HUDEP-2 (cell line): ENCODE measurements at regions not wholly inside any gene's neighbourhood (a gene's known extent, or its start where the extent isn't known, plus 50 kb on each side); places are given as distances from the start of the nearest gene placed in this dataset.

Experiments used
- DNase-seq, 76 experiments: peaks; one replicate each; lab custom pipeline; 2025; ENCODE audit not compliant: unreplicated experiment in 76 of 76; lab: John Stamatoyannopoulos, UW

DNA sequence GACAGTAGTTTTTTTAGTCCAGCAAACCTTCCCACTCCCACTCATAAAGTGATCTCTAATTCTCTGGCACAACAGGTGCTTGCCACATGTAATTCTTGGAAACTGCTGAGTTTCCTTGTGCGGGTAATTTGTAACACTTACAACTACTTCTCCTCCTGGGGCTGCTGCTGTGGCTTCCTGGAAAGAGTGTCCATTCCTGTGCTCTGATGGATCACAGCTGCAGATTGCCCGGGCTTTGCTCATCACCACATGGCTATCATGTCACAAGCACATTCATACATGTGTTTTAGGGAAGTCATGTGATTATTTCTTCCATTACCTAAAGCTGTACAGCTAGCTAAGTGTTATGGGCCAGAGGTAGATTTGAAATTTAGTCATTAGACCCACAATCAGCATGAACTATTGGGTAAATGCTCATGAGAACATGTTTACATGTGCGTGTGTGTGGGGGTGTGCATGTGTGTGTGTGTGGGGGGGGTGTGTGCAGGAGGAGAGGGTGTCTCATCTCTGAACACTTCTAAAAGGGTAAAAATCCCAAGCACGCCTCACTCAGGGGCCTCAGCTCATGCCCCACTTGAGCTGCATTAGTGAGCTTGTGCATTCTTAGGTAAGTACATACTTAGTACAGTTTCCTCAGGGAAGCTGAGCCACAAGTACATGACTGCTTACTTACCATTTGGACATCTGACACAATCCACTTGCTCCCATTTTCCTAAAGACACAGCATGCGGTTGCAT lies 118.1 kb upstream of the CCDC112 start:
- DNase-seq = peak in 3 of 76 experiments; percentile 4 to 24 (median 8)

DNA sequence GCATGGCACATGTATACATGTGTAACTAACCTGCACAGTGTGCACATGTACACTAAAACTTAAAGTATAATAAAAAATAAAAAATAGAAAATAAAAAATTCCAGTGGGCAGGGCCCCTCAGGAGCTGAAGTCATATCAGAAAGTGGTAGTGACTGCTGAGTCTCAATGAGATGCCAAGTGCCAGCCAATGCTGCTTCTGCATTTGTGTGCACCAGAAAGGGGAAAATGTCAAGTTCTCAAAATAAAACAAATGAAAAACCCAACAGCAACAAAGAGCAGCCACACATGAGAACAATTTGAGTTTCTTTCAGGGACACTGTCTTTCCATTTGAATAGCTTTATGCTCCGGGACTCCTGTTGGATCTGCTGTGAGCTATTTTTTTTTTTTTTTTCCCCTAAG lies 117.2 kb upstream of the CCDC112 start:
- no peak for DNase-seq

DNA sequence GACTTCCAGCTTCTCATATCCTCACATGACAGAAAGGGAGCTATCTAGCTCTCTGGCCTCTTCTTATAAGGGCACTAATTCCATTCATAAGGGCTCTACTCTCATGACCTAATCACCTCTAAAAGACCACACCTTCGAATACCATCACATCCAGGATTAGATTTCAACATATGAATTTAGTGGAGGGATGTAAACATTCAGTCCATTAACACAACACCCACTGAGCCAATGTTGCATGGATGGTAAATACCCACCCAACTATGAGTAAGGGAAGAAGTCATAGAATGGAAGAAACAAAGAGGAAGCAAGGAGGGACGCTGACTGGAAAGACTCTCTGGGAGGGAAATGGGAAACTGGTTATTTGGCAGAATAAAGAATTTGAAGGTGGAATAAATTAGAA lies 112.6 kb upstream of the CCDC112 start:
- DNase-seq = no peak

DNA sequence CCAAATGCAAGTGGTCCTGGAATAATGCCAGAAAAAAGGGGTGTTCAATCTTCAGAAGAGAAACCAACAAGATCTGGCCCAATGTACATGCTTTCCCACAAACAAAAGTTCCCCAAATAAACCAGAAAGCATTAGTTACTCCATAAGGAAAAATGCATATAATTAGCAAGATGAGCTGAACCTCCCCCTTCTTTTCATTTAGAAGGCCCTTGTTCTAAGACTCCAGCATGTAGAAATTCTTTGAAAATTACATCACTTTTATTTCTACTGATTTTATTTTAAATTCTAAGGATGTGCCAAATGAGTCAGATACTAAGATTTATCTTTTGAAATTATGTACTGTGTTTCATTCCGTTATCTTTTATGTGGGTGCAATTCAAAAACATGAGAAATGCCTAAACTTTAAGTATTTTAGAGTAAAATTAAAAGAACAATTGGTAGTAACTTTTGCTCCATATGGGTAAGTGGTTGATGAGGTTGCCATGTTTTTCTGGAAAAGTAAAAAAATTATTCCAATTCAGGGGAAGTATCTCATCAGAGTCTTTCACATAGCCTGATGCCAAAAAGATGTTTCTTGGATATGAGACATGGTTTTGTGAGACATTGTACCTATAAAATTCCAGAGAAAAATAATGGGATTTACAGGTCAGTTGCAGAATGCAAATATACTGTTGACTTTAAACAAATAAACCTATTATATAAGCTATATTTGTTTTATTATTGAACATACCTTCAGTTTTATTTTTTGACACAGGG lies 106.5 kb upstream of the CCDC112 start:
- DNase-seq = no peak

DNA sequence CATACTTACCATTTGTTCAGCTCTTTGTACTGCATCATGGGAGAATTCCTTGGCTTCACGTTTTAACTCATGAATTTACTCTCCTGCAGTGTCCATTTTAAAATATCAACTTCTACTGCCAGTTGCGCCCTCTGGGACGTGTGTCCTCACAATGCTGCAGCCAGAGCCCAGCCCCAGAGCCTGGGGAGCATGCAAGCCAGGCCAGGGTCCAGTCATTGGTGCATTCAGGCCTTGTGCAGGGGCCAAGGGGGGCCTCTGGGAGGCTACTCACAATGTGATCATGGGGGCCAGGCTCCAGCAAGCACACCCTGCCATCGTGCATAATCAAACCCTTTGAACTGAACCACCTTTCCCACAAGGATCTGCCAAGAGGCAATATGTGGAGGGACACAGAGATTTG lies 105.6 kb upstream of the CCDC112 start:
- DNase-seq = no peak

DNA sequence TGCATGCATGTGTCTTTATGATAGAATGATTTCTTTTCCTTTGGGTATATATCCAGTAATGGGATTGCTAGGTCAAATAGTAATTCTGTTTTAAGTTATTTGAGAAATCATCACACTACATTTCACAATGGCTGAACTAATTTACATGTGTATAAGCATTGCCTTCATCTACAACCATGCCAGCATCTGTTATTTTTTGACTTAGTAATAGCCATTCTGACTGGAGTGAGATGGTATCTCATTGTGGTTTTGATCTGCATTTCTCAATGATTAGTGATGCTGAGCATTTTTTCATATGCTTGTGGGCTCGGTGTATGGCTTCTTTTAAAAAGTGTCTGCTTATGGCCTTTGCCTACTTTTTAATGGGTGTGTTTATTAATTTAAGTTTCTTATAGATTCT lies 102.3 kb upstream of the CCDC112 start:
- no peak for DNase-seq

DNA sequence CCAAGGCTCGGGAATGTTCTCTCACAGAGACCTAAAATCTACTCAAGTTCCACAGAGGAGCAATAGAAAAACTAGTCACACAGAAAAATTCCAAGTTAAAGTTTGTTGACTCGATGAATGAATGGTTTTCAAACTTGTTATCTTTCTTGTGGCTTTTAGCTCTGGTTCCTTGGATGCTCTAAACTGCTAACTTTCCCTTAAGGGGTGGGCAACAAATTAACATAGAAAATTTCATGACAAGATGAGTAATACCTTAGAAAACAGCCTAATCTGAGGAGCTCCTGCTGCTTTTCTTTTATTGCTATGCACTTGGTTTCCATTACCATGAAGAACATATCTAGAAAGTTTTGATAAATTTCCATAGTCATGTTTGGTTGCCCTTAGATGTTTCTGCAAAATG lies 100.2 kb upstream of the CCDC112 start:
- DNase-seq = no peak

DNA sequence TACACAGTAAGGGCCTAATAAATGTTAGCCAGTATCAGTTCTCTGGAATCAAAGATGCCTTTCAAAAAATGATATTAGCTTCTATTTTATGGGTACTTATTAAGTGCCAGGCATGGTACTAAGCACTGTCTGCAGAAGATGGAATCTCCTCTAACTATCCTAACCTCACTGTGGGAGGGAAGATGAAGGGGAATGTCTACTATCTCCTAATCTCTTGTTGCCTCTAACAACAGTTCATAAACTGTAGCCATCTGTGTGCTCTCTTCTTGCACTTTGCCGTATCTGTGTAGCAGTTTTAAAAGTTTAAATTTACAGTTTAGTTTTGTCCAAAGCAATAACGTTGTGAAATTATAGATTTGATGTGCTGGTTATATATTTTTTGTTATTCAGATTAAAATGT lies 99.6 kb upstream of the CCDC112 start:
- no peak for DNase-seq

DNA sequence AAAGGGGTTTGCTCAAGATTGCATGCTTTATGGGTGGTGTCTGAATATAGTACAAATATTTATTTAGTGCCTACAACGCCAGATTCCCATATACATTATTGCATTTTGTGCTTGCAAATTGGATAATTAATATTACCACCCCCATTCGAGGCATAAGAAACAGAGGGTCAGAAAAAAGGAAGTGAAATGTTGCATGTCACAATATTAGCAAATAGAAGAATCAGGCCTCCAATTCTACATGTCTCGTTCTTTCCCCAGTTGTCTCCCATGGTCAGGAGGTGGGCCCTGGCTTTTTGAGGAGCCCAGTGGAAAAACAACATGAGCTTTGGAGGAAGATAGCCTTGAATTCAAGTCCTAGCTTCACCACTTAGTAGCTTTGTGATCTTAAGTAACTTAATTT lies 98.1 kb upstream of the CCDC112 start:
- DNase-seq = no peak

DNA sequence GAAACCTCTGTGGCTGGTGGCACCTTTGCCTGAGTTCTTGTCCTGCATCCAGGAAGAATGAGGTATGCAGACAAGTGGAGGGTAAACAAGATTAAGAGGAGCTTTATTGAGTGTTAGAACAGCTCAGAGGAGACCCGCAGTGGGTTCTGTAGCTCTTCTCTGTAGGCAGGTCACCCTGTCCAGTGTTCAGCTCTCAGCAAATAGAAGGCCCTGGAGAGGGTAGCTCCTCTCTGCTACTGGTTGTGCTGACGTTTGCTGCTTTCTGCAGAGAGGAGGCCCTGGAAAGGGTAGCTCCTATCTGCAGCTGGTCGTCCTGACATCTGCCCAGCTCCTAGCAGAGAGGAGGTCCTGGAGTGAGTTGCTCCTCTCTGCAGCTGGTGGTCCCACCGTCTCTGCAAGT lies 96.8 kb upstream of the CCDC112 start:
- no peak for DNase-seq

DNA sequence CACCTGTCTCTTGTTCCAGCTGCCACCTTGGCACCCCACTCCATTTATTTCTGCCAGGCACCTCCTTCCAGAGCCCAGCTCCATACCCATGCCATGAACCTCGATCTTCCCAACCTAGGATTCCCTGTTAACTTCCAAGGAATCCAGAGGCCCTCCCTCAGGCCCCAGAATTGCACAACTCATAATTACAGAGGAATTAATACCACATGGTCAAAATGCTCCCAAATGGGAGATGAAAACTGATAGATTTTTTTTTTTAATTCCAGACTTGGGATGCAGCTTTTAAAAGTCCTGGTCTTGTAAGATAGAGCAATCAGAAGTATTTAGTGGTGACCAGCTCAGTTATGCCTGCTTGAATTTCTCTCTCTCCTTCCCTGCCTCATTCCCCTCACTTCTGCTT lies 96.2 kb upstream of the CCDC112 start:
- no peak for DNase-seq

DNA sequence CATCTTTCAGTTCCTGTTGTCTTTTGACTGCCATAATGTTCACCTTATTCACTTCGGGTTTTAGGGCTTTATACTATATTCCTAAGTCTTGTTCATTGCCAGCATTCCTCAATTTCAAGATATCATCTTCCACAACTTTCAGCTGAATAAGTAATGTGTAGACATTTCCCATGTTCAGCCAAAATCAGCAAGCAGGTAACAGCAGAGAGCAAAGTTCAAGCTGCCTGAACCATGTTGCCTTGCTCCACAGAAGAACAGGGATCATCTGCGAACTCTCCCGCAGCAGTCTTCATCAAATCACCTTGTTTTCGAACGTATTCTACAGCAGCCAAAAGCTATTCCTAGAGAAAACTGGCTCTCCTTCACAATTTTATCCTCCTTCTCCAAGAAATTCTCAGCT lies 95.3 kb upstream of the CCDC112 start:
- DNase-seq = no peak

DNA sequence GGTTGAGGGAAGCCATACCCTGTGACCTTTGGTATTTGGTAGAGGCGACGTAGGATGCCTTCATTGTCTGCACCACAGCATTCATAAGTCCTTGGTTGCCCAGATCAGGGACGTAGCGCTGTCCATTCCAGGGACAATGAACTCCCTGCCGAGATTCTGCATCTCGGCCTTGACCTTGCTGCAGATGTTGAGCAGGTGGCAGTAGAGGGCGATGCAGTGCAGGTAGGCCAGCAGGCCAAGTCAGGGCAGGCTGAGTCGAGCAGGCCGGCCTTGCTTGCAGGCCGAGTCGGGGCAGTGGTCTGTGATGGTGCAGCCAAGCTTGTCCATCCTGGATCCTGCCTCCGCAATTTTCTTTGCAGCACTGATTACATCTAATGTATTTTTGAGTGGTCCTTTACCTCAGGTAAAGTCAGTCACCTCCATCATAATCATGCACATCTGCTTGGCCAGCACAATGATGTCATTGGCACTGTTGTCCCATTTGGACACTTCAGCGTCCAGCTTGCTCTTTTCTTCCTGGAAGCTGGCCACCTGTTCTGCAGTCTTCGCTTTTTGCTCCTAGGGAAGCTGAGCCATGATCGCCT lies 93.4 kb upstream of the CCDC112 start:
- peak in 3 of 76 experiments; percentile 11 to 28 (median 25) for DNase-seq

DNA sequence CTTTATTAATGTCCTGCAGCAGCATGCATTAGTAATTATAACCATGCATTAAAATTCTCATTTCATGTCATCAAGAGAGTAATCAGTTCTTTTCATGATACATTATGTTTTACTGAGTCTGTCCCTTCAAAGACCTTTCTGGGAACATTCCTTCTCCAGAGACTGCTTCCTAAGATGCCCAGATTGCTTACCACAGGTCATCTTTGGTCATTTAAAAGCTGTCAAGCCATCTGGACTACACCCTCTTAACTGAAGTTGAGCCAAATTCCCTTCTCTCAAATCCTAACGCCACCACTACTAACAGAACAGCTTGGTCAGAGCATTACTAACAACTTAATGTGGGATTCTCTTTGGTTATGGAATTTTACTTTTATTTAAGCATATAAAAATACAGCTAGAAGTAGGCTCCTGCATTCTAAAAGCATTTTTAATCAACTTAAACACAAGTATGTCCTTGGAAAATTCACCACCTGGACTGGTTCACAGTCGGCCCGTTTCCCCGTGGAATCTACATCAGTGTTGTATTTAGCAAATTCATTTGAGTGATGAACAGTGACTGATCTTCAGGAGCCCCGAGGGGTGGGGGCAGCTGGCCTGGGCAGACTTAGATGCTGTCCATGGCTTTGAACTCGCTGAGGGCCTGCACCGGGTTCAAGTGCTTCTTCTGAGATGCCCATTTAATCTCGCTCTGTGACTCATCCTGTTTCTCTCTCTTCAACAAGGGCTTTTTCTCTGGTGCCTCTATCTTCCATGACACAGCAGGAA lies 92.8 kb upstream of the CCDC112 start:
- no peak for DNase-seq

DNA sequence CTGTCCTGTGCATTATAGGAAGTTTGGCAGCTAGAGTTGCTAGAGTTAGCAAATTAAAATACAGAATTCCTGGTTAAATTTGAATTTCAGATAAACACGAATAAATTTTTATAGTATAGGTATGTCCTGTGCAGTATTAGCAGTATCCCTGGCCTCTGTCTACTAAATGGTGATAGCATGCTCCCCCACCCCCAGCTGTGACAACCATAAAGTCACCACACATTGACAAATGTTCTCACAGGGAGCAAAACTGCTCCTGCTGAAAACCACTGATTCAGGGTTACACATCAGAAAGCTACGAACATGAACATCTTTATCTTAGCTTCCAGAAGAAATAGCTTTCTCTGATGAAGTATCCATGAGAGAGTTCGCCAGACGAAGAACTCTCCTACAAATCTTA lies 91.8 kb upstream of the CCDC112 start:
- no peak for DNase-seq

DNA sequence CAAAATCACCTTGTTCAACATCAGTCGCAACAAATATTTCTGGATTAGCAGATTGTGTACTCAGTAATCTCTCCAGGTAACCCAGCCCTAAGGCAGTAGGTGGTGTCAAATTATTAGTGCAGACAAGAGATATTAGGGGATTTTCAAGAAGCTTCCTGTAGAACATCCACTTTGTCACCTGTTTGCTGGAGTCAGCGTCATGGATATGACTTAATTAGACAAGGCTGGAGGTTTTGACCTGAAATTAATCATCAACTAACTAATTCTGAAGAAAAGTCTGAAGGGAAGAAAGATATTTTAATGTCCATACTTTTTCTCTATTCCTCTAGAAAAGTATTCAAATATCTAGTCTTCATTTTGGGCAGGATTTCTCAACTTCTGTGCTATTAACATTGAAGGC lies 91.4 kb upstream of the CCDC112 start:
- DNase-seq = no peak

DNA sequence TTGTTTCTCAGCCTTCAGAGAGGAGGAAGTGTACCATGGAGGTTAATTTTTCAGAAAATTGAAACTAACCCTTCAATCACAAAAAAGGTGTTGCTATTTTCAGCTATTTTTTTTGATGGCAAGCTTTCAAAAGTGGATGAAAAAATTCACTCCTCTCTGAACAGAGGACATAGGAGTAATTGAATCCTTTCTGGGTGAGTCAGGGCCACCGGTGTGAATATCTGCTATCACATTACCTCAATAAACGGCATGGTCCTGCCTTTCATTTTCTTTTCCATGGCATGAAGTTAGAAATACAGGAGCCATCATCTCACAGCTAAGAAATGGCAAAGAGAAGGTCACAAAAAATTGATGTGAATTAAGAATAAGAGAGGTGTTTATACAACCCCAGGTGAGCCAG lies 90.2 kb upstream of the CCDC112 start:
- DNase-seq = no peak

DNA sequence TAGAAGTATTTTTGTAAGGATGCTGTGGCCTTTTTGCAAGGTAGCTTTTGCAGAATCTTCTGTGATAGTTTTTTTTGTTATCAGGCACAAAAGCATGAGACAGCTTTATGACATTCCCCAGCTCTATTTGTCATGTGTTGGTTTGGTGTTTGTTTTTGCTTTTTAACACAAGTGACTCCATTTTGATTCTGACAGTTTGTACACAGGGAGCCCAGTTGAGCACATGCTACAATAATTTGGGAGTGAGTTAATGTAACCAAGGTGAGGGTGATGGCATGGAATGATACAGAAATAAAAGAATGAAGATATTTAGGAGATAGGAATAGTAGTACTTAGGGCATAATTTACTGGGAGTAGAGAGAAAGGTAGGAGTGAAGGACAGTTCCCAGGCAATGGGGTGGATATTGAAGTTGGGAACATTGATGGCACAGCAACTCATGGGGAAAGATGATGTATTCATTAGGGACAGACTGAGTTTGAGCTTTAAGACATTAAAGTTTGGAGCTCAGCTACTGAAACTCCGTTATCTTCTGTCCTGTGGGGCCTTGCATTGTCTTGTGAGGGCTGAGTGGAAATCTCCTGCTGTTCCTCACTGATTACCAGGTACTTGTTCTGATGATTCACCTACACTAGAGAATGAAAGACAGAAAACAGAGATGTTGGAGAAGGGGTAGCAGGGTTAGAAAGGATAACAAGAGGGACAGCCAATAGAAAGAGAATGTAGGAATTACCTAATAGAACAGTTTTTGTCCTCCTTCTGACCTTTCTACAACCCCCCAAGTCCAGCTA lies 88.3 kb upstream of the CCDC112 start:
- DNase-seq = peak in 5 of 76 experiments; percentile 13 to 39 (median 21)

DNA sequence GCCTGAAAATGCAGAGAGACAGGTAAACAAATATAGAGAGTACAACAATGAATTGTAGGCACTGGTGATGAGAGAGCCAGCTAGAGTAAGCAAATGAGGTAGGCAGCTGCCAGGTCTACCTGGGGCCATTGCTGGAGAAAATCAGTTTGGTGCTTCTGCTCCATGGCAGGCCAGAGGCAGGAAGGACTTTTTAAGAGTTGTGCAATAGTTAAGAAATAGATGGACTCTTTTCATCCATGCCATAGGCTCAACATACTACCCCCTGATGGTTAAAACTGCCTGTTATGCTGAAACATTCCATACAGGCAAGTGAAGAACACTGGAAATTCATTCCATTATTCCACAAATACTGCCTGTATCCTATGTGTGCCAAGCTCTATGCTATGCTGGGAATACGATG lies 86.5 kb upstream of the CCDC112 start:
- no peak for DNase-seq

DNA sequence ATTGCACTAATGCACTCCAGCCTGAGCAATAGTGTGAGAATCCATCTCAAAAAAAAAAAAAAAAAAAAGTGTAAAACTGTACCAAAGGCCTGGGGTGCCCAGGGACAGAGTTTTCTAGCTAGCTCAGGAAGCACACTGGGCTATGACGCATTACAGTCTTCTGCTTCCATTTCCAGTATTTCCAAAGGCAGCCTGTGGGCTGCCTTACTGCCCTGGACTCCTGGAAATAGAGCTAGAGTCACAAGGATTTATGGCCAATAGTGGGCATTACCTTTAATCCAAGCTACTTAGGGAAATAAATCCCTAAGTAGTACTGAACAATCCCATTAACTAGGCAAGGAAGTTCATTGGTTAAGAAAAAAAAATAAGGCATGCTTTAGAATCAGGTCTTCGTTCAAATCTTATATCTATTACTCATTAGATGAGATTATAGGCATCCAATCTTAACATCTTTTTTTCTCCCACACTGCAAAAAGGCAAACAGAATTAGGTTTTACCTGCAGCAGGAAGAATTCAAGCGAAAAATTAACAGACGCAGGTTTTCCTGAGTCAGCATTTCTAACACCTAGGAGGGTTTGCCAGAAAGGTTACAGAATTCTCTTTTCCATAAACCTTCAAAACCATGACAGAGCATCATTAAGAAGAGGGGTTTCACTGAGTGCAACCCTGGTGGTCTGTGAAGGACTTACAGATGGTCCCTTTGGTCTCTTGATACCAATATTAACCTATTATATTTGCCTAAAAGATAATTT lies 85.6 kb upstream of the CCDC112 start:
- no peak for DNase-seq
